ENCODE measurements at regions not wholly inside any gene's neighbourhood (a gene's known extent, or its start where the extent isn't known, plus 50 kb on each side); places are given as distances from the start of the nearest gene placed in this dataset.

DNA sequence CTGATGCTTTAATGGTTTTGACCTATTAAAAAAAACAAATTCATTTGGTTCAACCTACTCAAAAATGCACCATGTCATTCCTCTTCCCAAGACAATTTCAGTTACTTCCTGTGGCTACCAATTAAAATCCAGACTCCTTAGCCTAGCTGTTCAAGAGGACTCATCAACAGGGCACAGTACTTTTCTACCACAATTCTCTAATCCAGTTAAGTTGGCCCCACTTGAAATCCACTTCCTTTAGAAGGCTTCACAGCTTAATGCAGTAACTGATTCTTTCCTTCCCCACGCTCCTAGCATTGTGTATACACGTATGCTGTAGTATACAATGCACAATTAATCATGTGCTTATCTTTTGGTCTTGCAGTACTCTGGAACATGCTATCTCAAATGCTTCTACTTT is 129.8 kb downstream of the UGT8 start:
- no peaks in the 10 kb centered on the region for H3K4me1 ChIP-seq (ENCODE audit: low read depth)
- TF ChIP-seq, protein P1, sequence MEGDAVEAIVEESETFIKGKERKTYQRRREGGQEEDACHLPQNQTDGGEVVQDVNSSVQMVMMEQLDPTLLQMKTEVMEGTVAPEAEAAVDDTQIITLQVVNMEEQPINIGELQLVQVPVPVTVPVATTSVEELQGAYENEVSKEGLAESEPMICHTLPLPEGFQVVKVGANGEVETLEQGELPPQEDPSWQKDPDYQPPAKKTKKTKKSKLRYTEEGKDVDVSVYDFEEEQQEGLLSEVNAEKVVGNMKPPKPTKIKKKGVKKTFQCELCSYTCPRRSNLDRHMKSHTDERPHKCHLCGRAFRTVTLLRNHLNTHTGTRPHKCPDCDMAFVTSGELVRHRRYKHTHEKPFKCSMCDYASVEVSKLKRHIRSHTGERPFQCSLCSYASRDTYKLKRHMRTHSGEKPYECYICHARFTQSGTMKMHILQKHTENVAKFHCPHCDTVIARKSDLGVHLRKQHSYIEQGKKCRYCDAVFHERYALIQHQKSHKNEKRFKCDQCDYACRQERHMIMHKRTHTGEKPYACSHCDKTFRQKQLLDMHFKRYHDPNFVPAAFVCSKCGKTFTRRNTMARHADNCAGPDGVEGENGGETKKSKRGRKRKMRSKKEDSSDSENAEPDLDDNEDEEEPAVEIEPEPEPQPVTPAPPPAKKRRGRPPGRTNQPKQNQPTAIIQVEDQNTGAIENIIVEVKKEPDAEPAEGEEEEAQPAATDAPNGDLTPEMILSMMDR (IDR thresholded peaks at IDR 0.05; ENCODE audit: low read depth, low read length): no peak
- peak in 1 of 2 donors; percentile 6 for DNase-seq (ENCODE audit: low read depth in 1 of 2, low spot score in 1 of 2)
- H3K27ac ChIP-seq: no peak overlapping the region
- no peaks in the 10 kb centered on the region for H3K27me3 ChIP-seq
- no peak overlapping the region for H3K4me3 ChIP-seq
- H3K9me3 ChIP-seq (ENCODE audit: low read depth): no peaks in the 10 kb centered on the region
- H3K36me3 ChIP-seq: no peaks in the 10 kb centered on the region

DNA sequence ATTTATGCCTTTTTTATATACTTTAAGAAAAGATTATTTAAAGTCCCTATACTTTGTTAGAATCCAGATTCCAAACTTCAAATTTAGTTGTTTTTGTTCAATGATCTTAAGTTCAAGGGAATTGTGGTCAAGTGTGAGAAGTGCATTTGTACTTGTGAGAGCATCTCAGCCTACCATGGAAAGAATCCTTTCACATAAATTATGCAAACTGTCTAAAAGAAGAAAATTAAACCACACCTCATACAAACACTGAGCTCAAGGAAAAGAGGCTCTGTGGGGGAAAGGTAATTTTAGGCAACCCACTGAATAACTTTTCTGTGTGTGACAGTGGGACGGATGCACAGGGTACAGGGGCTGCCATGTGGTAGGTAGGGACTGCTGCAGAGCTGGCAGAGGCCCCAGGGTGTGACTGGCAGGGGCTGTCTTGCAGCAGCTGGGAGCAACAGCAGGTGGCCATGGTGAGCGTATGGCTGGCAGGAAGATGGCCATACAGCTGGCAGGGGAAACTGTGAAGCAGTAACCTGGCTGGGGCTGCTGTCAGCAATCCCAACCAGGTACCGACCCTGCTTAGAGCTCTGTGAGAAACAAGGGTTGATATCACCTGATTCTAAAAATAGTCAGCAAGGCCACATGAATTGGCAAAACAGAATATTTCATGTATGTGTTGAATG is 130.6 kb downstream of the UGT8 start:
- no peaks in the 10 kb centered on the region for H3K9me3 ChIP-seq (ENCODE audit: low read depth)
- no peaks in the 10 kb centered on the region for H3K4me1 ChIP-seq (ENCODE audit: low read depth)
- no peak overlapping the region for H3K27ac ChIP-seq
- H3K27me3 ChIP-seq: no peaks in the 10 kb centered on the region
- DNase-seq (ENCODE audit: low read depth in 1 of 2, low spot score in 1 of 2): no peak
- no peak overlapping the region for H3K4me3 ChIP-seq
- H3K36me3 ChIP-seq: no peaks in the 10 kb centered on the region
- TF ChIP-seq, protein P1 (IDR thresholded peaks at IDR 0.05; ENCODE audit: low read depth, low read length): no peak

DNA sequence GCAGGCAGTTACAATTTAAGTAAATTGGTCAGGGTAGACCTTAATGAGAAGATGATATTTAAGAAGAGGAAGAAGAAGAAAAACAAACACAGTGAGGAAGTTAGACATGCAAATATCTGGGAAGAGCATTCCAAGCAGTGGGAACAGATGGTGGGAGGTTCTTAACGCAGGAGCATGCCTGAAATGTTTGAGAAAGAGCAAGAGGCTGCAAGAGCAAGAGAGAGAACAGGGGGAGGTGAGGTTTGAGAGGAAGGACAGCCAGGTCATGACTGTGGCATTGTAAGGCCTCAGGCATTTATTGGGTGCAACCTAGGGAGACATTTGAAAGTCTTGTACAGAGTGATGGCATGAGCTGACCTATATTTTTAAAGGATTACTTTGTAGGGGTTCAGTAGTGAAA is 136.0 kb downstream of the UGT8 start:
- Histone ChIP-seq H3K4me3 (no peak overlapping the region), H3K4me1 (ENCODE audit: low read depth) (no peaks in the 10 kb centered on the region), H3K9me3 (ENCODE audit: low read depth) (no peaks in the 10 kb centered on the region), H3K27ac (no peak overlapping the region), H3K27me3 (no peaks in the 10 kb centered on the region), H3K36me3 (no peaks in the 10 kb centered on the region)
- peak in 1 of 2 donors; percentile 11 for DNase-seq (ENCODE audit: low read depth in 1 of 2, low spot score in 1 of 2)
- TF ChIP-seq, protein P1 (IDR thresholded peaks at IDR 0.05; ENCODE audit: low read depth, low read length): no peak

DNA sequence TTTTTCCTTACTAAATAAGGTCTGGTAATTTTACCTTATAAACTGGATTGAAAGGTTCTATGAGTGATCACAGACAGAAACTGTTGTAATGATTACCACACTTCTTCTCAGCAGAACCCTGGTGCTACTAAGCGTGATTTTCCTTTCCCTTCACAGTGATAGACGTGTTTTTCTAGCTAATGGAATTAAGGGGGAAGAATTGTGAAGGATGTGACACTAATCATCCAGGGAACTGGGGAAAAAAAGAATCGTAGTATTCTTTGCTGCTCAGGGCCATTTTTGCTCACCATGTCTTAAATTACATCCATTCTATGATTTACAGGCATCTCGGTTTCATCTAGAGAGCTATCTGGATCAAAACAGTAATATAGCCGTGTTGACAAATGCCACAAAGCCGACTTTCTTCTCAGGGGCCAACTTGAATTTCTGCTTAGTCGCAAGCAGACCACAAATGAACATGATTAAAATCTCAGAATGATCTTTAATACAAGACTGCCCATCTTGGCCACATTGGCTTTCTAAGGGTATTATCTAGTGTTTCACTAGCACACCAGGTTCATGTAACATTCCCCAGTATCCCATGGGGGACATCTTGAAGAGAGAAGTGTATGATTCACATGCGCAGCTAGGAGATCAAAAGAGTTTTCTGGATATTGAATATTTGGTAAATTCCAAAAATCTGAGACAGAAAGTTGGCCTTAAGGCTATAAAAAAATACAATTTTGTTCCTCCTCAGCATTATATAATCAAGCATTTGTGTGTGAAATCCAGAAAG is 154.0 kb downstream of the UGT8 start:
- no peak for DNase-seq (ENCODE audit: low read depth in 1 of 2, low spot score in 1 of 2)

DNA sequence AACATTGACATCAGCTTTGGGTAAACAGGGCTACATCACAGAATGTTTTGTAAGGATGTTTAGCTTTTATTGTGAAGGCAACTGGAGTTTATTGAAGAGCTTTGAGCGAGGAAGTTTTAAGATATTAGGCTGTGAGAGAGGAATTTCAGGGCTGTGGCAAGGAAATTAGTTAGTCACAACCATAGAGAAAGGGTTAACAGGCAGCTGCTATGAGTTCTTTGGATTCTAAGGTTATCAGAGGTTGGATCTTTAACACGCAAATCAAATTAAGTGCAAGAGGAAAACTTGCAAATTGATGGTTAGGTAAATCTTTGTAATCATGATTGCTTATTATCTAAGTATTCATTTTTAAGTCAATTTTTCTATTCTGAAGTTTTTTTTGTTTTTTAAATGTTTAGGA is 156.0 kb downstream of the UGT8 start:
- H3K4me3 ChIP-seq: no peak overlapping the region
- no peak for DNase-seq (ENCODE audit: low read depth in 1 of 2, low spot score in 1 of 2)
- no peaks in the 10 kb centered on the region for H3K36me3 ChIP-seq
- H3K27ac ChIP-seq: no peak overlapping the region
- TF ChIP-seq, protein P1 (IDR thresholded peaks at IDR 0.05; ENCODE audit: low read depth, low read length): no peak
- H3K27me3 ChIP-seq: no peaks in the 10 kb centered on the region
- no peaks in the 10 kb centered on the region for H3K4me1 ChIP-seq (ENCODE audit: low read depth)
- H3K9me3 ChIP-seq (ENCODE audit: low read depth): no peaks in the 10 kb centered on the region

More for the DNA sequence above, 154.0 kb downstream of the UGT8 start:
- no peak overlapping the region for H3K27ac ChIP-seq
- H3K9me3 ChIP-seq (ENCODE audit: low read depth): no peaks in the 10 kb centered on the region
- TF ChIP-seq, protein P1 (IDR thresholded peaks at IDR 0.05; ENCODE audit: low read depth, low read length): no peak
- H3K4me1 ChIP-seq (ENCODE audit: low read depth): no peaks in the 10 kb centered on the region
- H3K27me3 ChIP-seq: no peaks in the 10 kb centered on the region
- no peaks in the 10 kb centered on the region for H3K36me3 ChIP-seq
- H3K4me3 ChIP-seq: no peak overlapping the region

Data from cardiac muscle cell (in vitro differentiated cells and primary cell).